ENCODE measurements at regions not wholly inside any gene's neighbourhood (a gene's known extent, or its start where the extent isn't known, plus 50 kb on each side); places are given as distances from the start of the nearest gene placed in this dataset.
A peak's percentile ranks its signal among the peaks of the same experiment; 100 is the strongest.

DNA sequence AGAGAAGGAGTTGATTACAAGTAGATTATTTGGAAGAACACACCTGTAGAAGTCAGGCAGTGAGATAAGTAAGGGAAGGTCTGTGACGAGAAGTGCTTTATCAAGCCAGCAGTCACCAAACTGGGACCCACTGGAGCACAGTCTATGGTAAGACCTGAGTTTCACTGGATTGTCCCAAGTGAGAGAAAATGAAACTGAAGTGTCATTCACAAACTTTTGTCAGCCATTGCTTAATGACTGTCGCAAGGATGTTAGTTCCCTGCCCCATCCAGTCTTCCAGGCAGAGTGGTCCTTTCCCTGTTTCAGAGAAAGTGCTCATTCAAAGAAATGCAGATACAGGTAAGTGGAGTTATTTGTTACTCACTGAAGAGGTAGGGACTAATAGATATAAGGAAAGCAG, 728.0 kb upstream of the TENM4 start:
- DNase-seq (ENCODE audit: low read depth), result no peak

GRCh38 chr11:80167766-80168165, 726.9 kb upstream of the TENM4 start:
- DNase-seq (ENCODE audit: low read depth), result peak; percentile 74

DNA sequence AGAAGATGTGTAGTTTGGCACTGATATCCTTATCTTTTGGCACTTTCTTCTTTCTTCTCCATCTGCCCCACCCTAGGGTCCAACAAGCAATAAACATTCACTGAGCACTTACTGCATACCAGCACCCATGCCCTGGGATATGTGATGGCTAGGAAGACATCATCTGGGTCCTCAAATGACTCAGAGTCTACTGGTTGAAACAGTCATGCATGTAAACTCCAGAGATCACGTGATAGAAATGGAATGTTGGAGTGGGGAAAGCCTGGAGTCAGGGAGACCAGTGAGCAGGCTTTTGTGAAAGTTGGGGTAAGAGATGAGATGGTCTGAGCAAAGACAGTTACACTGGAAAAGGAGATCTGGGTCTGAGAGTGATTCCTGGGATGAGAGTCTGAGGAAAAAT, 724.9 kb upstream of the TENM4 start:
- DNase-seq (ENCODE audit: low read depth), result peak; percentile 80

GRCh38 chr11:80163441-80163840, 722.6 kb upstream of the TENM4 start:
- DNase-seq (ENCODE audit: low read depth), result peak; percentile 53

GRCh38 chr11:80163011-80163410, 722.2 kb upstream of the TENM4 start:
- DNase-seq (ENCODE audit: low read depth), result peak; percentile 88

DNA sequence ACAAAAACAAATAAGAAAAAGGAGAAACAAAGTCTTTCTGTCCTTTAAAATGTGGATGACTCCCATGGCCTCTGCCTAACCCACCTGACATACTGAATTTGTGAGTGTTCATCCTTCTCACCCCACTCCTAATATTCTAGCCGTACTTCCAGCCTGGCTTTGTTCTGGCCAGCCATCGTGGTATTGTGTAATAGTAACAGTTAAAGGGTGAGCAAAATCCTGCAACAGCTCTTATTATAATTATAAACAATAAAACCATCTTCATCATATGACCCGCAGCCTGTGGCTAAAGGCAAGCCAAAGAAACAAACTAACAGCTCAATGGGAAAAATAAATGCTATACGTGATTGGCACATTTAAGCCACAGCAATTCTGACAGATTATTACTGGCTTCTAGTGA, 721.6 kb upstream of the TENM4 start:
- peak; percentile 4 for DNase-seq (ENCODE audit: low read depth)

- DNase-seq (ENCODE audit: low read depth), result no peak
These were observed 716.6 kb upstream of the TENM4 start for GRCh38 chr11:80157447-80157846.

GRCh38 chr11:80156062-80156461, 715.2 kb upstream of the TENM4 start:
- no peak for DNase-seq (ENCODE audit: low read depth)

GRCh38 chr11:80155412-80156017, 714.7 kb upstream of the TENM4 start:
- DNase-seq (ENCODE audit: low read depth), result peak; percentile 47

- peak; percentile 68 for DNase-seq (ENCODE audit: low read depth)
These were observed 705.4 kb upstream of the TENM4 start for GRCh38 chr11:80146232-80146631.

DNA sequence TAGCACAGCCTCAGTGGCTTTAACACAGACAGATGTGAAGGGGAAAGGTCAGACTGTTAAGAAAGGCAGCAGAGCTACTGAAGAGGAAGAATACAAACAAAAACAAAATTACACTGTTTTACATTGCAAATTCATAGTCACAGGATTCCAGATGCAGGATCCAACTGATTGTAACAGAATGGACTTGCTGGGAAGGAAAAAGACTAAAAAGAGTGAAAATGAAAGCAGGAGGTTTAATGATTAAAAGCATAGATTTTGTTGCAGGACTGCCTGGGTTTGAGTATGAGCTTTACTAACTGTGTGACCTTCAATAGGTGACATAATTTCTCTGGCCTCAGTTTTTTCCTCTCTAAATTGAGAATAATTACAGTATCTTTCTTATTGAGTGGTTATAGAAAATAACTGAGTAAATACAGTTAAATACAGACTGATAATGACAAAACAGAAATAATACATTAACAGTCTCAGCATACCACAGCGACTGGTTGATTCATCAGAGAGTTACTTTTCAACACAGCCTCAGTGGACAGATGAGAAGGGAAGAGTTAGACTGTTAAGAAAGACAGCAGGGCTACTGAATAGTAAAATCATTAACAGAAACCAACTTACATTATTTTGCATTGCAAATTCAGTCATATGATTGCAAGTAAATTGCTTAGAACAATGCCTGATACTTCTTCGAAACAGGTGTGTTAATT, 704.2 kb upstream of the TENM4 start:
- DNase-seq (ENCODE audit: low read depth), result no peak

GRCh38 chr11:80136991-80137390, 696.2 kb upstream of the TENM4 start:
- peak; percentile 44 for DNase-seq (ENCODE audit: low read depth)

GRCh38 chr11:80129396-80129795, 688.6 kb upstream of the TENM4 start:
- DNase-seq (ENCODE audit: low read depth), result no peak

DNA sequence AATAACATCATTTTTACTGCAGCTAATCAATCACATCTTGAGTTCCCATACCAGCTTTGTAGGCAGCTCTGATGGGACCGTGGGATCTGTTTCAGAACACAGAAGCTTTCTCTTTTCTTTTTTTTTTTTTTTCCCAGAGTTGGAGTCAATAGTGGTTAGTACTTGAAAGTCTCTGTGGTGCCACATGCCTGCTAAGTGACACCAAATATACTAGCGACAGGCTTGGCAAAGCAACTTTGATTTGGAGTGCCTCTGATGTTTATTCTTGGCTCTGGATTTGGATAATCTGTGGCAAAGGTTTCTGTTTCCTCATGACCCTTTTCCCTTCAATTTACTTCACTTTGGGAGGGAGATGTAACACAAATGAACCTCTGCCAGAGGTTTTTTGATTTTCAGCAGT, 681.4 kb upstream of the TENM4 start:
- DNase-seq (ENCODE audit: low read depth), result peak; percentile 22

DNA sequence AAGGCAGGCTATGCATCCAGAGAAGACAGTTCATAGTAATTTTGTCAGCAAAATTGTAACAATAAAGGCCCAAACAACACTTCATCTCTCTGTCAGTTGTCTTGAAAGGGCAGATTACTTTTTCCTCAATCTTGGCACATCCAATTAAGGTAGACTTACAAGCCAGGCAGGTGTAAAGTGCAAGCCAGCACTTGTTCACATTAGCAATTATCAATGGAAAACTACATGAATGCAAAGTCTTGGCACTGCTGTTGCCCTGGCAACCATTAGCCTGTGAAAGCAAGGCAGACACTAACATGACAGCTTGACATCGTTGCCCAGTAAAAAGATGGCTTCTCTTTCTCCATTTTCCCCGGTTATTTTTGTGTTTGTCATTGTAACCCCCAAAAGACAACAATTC, 677.2 kb upstream of the TENM4 start:
- DNase-seq (ENCODE audit: low read depth), result no peak

- no peak for DNase-seq (ENCODE audit: low read depth)
These were observed 676.0 kb upstream of the TENM4 start for GRCh38 chr11:80116796-80117195.

DNA sequence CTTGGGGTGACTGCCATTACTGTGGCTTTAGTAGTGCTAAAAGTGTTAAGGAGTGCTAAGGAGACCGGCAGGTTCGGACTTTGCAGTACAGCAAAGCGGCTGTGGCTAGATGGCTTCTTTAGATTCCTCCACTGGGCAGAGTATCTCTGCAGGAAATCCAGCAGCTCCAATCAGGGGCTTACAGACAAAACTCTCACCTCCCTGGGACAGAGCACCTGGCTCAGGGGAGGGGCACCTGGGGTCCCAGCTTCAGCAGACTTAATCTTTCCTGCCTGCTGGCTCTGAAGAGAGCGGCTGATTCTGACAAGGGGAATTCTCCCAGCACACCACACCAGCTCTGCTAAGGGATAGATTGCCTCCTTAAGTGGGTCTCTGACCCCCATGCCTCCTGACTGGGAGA, 668.8 kb upstream of the TENM4 start:
- no peak for DNase-seq (ENCODE audit: low read depth)

DNA sequence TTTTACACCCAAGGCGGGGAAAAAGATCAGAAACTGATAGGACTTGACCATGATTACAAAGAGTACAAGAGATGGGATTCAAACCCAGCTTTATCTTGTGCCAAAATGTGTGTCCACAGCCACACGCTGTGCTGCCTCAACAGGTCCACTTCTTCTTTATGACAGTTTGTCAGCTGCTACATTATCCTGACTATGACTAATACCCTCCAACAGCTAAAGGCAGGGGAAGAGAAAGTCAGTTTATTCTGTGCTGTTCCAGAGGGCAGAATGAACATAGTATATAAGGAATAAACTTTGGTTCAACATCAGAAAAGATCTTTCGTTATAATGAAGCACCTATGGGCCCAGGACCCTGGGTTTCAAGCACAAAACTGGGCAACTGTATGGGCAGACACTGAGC, 668.2 kb upstream of the TENM4 start:
- no peak for DNase-seq (ENCODE audit: low read depth)

GRCh38 chr11:80107415-80107814, 666.6 kb upstream of the TENM4 start:
- DNase-seq (ENCODE audit: low read depth), result no peak

- no peak for DNase-seq (ENCODE audit: low read depth)
These were observed 663.4 kb upstream of the TENM4 start for GRCh38 chr11:80104191-80104590.

GRCh38 chr11:80103142-80103859, 662.5 kb upstream of the TENM4 start:
- peak; percentile 95 for DNase-seq (ENCODE audit: low read depth)

DNA sequence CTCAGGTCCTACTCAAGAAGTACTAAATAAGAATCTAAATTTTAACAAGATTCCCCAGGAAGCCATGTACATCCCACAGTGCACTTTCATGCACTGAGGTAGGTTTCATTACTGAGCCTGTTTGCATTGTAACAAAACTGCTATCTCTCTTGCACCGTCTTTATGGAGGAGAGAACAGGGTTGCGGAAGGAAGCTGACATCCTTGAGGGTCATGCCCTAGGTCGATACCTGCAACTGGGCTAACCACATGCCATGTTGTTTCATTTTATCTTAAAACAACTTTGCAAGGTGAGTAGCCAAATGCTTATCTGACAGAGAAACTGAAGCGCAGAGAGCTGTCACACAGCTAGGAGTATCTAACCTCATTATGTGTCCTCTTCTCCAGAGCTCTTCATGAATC, 656.3 kb upstream of the TENM4 start:
- no peak for DNase-seq (ENCODE audit: low read depth)

DNA sequence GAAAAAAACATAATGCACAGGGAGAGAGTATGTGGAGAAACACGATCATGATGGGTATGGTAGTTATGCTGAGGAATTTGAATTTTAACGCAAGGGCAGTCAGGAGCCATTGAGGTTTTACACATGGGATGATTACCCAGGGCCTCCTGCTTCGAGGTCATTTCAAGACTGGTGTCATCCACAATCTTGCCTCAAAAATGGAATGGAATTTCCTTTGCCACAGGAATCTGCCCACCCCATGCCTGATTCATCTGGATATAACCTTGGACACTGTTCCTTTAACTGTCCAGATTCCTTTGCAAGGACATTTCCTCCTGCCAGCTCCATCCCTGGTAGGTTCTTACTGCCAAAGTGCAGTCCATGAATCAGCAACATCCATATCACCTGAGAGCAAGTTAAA, 655.9 kb upstream of the TENM4 start:
- peak; percentile 94 for DNase-seq (ENCODE audit: low read depth)
